ENCODE measurements at regions not wholly inside any gene's neighbourhood (a gene's known extent, or its start where the extent isn't known, plus 50 kb on each side); places are given as distances from the start of the nearest gene placed in this dataset.

GRCh38 chr14:25233613-25234012, 183.7 kb upstream of the STXBP6 start:
- Mint-ChIP-seq H3K9me3 (no peaks in the 10 kb centered on the region), H3K4me3 (no peak overlapping the region), H3K4me1 (no peaks in the 10 kb centered on the region), H3K36me3 (no peaks in the 10 kb centered on the region), H3K27ac (no peak overlapping the region), H3K27me3 (ENCODE audit: low read depth in 2 of 2) (peaks cover 12 to 31% of the 10 kb centered on the region in 2 donors)
- intact Hi-C loops (cut with micrococcal nuclease), result no loop called here
- Histone ChIP-seq H3K27me3 (ENCODE audit: control insufficient read depth, insufficient read depth, low read length) (no peaks in the 10 kb centered on the region), H3K4me3 (ENCODE audit: low read length) (no peak overlapping the region), H3K27ac (ENCODE audit: low read length) (no peak overlapping the region), H3K4me1 (ENCODE audit: control insufficient read depth, insufficient read depth, low read length) (no peaks in the 10 kb centered on the region), H3K9me3 (ENCODE audit: control insufficient read depth, insufficient read depth, low read length) (no peaks in the 10 kb centered on the region), H3K36me3 (ENCODE audit: control insufficient read depth, insufficient read depth, low read length) (no peaks in the 10 kb centered on the region)
- TF ChIP-seq CTCF (IDR thresholded peaks at IDR 0.05), result no peak
- 11% methylated on average over 2 of the region's 3 CpGs for WGBS (ENCODE audit: insufficient coverage)
- ATAC-seq, result no peak
- DNase-seq, result no peak

- ATAC-seq, result no peak
- Histone ChIP-seq H3K36me3 (ENCODE audit: control insufficient read depth, insufficient read depth, low read length) (no peaks in the 10 kb centered on the region), H3K9me3 (ENCODE audit: control insufficient read depth, insufficient read depth, low read length) (no peaks in the 10 kb centered on the region), H3K27ac (ENCODE audit: low read length) (no peak overlapping the region), H3K27me3 (ENCODE audit: control insufficient read depth, insufficient read depth, low read length) (no peaks in the 10 kb centered on the region), H3K4me3 (ENCODE audit: low read length) (no peak overlapping the region), H3K4me1 (ENCODE audit: control insufficient read depth, insufficient read depth, low read length) (no peaks in the 10 kb centered on the region)
- Mint-ChIP-seq H3K36me3 (no peaks in the 10 kb centered on the region), H3K4me3 (no peak overlapping the region), H3K4me1 (no peaks in the 10 kb centered on the region), H3K9me3 (no peaks in the 10 kb centered on the region), H3K27me3 (ENCODE audit: low read depth in 2 of 2) (peaks cover 15 to 21% of the 10 kb centered on the region in 2 donors), H3K27ac (no peak overlapping the region)
- no peak for TF ChIP-seq CTCF (IDR thresholded peaks at IDR 0.05)
- intact Hi-C loops (cut with micrococcal nuclease), result no loop called here
- DNase-seq, result no peak
- 86% methylated on average over 4 of the region's 4 CpGs for WGBS (ENCODE audit: insufficient coverage)
These were observed 181.1 kb upstream of the STXBP6 start for GRCh38 chr14:25231004-25231403.

- no peaks in the 10 kb centered on the region for H3K9me3 ChIP-seq (ENCODE audit: control insufficient read depth, insufficient read depth, low read length)
- ATAC-seq (no peak), DNase-seq (no peak)
- no peak for TF ChIP-seq CTCF (IDR thresholded peaks at IDR 0.05)
- WGBS (ENCODE audit: insufficient coverage), result 31% methylated on average over 1 of the region's 3 CpGs
- Mint-ChIP-seq H3K27me3 (ENCODE audit: low read depth in 2 of 2) (peaks cover 17 to 37% of the 10 kb centered on the region in 2 donors), H3K4me1 (no peaks in the 10 kb centered on the region), H3K9me3 (no peaks in the 10 kb centered on the region), H3K27ac (no peak overlapping the region), H3K4me3 (no peak overlapping the region), H3K36me3 (no peaks in the 10 kb centered on the region)
- H3K27ac ChIP-seq (ENCODE audit: low read length), result no peak overlapping the region
- H3K4me1 ChIP-seq (ENCODE audit: control insufficient read depth, insufficient read depth, low read length), result no peaks in the 10 kb centered on the region
- H3K27me3 ChIP-seq (ENCODE audit: control insufficient read depth, insufficient read depth, low read length), result no peaks in the 10 kb centered on the region
- intact Hi-C loops (cut with micrococcal nuclease), result no loop called here
- H3K36me3 ChIP-seq (ENCODE audit: control insufficient read depth, insufficient read depth, low read length), result no peaks in the 10 kb centered on the region
- no peak overlapping the region for H3K4me3 ChIP-seq (ENCODE audit: low read length)
These were observed 176.3 kb upstream of the STXBP6 start for GRCh38 chr14:25226214-25226613.

- H3K4me3 Mint-ChIP-seq, result no peak overlapping the region
- intact Hi-C loops (cut with micrococcal nuclease), result no loop called here
- no peak for ATAC-seq
- no peak for DNase-seq
- Histone ChIP-seq H3K27me3 (ENCODE audit: control insufficient read depth, insufficient read depth, low read length) (peaks cover 2% of the 10 kb centered on the region), H3K36me3 (ENCODE audit: control insufficient read depth, insufficient read depth, low read length) (no peaks in the 10 kb centered on the region), H3K4me1 (ENCODE audit: control insufficient read depth, insufficient read depth, low read length) (no peaks in the 10 kb centered on the region), H3K27ac (ENCODE audit: low read length) (no peak overlapping the region), H3K4me3 (ENCODE audit: low read length) (no peak overlapping the region), H3K9me3 (ENCODE audit: control insufficient read depth, insufficient read depth, low read length) (no peaks in the 10 kb centered on the region)
- no peaks in the 10 kb centered on the region for H3K4me1 Mint-ChIP-seq
- no peaks in the 10 kb centered on the region for H3K9me3 Mint-ChIP-seq
- peaks cover 18 to 52% of the 10 kb centered on the region in 2 donors for H3K27me3 Mint-ChIP-seq (ENCODE audit: low read depth in 2 of 2)
- TF ChIP-seq CTCF (IDR thresholded peaks at IDR 0.05), result no peak
- no peak overlapping the region for H3K27ac Mint-ChIP-seq
- no peaks in the 10 kb centered on the region for H3K36me3 Mint-ChIP-seq
These were observed 172.3 kb upstream of the STXBP6 start for GRCh38 chr14:25222256-25222655.

Measured in natural killer cell (primary cell).